GM13977 (cell line): ENCODE measurements at regions not wholly inside any gene's neighbourhood (a gene's known extent, or its start where the extent isn't known, plus 50 kb on each side); places are given as distances from the start of the nearest gene placed in this dataset.

Experiments
- DNase-seq: peaks from one replicate; pipeline ENCODE4 v3.0.0; 2012; ENCODE audit warnings: low spot score
- in situ Hi-C: fragments of 300-500 bp; cut with MboI; formaldehyde crosslinking; loops from one replicate; pipeline ENCODE4 v1.12.0; 2022; ENCODE audit warnings: low sequenced_read_pairs, low pct_unique_long_range_greater_than_20kb, mixed read lengths, inconsistent platforms; ENCODE audit not compliant: unreplicated experiment
- TF ChIP-seq, protein P1 (sequence below): IDR thresholded peaks from 2 replicates; pipeline ENCODE4 v1.5.1; 2012; ENCODE audit warnings: mild to moderate bottlenecking, control low read depth; ENCODE audit not compliant: insufficient read depth; ENCODE audit errors: extremely low read depth, missing control alignments

- in situ Hi-C loops, result no loop called here
- DNase-seq, result no peak
- TF ChIP-seq, protein P1, sequence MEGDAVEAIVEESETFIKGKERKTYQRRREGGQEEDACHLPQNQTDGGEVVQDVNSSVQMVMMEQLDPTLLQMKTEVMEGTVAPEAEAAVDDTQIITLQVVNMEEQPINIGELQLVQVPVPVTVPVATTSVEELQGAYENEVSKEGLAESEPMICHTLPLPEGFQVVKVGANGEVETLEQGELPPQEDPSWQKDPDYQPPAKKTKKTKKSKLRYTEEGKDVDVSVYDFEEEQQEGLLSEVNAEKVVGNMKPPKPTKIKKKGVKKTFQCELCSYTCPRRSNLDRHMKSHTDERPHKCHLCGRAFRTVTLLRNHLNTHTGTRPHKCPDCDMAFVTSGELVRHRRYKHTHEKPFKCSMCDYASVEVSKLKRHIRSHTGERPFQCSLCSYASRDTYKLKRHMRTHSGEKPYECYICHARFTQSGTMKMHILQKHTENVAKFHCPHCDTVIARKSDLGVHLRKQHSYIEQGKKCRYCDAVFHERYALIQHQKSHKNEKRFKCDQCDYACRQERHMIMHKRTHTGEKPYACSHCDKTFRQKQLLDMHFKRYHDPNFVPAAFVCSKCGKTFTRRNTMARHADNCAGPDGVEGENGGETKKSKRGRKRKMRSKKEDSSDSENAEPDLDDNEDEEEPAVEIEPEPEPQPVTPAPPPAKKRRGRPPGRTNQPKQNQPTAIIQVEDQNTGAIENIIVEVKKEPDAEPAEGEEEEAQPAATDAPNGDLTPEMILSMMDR, result no peak
Measured at GRCh38 chr15:66921319-66921915, 144.0 kb upstream of the SMAD3 start.

DNA sequence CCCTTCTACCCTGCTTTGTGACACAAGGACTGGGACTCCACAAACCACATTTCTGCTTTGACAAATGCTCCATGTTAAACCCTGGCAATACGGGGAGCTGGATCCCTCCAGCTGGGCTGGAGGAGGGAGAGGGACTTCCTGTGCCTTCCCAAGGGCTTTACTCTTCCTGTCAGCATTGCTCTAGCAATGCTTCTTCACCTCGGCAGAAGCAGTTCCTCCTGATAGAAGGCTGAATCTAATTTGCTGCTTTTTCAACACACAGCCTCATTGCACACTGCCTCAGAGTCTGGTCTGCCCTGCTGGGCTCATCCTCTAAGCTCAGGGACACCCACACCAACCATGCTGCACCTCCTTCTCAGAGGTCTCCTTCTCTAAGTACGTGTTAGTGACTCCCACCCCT, 142.8 kb upstream of the SMAD3 start:
- no peak for DNase-seq
- TF ChIP-seq, protein P1, result no peak
- in situ Hi-C loops, result no loop called here

- DNase-seq, result no peak
Measured at GRCh38 chr15:66923438-66923881, 141.9 kb upstream of the SMAD3 start.

GRCh38 chr15:66924889-66925288, 140.5 kb upstream of the SMAD3 start:
- TF ChIP-seq, protein P1, result no peak
- DNase-seq, result no peak
- in situ Hi-C loops, result loop anchor here (25.0 kb wide), 1 partner anchor 512 kb away; no protein-coding TSS in a partner anchor

More at GRCh38 chr15:66923438-66923881, 141.9 kb upstream of the SMAD3 start:
- TF ChIP-seq, protein P1, result peak; percentile 54
- in situ Hi-C loops, result no loop called here

DNA sequence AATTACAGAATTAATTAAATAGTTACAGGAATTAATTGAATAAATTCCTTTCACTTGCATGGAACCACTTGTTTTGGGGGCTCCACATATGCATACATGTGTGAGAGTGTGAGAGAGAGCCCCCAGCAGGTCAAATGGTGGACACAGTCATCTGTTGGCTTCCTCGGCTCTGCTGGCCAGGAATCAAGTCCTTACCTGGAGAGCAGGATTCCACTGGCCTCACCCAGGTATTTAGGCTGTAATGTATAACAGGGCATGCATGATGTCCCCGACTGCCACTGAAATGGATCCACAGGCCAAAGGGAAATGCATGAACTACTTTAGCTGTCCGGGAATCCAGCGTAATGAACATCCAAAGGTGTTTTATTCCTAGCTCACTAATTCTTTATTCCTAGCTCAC, 139.7 kb upstream of the SMAD3 start:
- DNase-seq, result no peak
- TF ChIP-seq, protein P1, result no peak
- in situ Hi-C loops, result loop anchor here (25.0 kb wide), 1 partner anchor 512 kb away; no protein-coding TSS in a partner anchor

DNA sequence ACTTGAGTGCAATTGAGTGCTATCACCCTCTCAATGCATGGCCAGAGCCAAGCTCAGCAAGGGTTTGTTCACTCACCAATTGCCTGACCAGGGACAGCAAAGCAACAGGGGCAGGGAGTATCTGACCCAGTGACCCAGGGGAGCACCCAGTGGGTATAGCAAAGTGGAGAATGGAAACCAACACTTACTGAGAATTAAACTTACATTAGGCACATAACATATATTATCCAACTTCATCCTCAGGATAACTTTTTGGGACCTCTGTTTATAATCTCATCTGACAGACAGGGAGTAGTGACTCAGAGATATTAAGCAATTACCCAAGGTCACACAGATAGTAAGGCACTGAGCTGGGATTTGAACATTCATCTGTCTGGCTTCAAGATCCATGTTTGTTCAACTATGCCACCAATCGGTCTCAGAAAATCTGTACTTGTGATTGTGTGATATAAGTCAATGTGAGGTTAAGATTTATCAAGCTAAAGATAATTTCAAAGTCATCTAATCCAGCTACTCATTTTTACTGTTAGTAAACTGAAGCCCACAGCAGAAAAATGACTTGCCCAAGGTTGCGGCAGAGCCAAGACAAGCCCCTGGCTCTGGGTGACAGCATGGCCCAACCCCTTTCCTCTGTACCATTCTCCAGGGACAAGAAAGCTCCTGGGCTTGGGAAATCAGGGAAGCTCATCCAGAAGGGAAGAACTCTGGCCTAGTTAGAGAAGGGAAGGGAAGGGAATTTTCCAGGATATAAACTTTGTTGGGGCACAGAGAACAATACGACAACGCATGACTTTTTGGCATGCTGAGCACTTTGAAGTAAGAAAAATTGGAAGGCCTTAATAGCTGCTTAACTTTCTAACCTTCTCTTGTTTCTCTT, 138.0 kb upstream of the SMAD3 start:
- DNase-seq, result no peak
- in situ Hi-C loops, result loop anchor here (25.0 kb wide), 1 partner anchor 510 kb away; no protein-coding TSS in a partner anchor
- TF ChIP-seq, protein P1, result no peak
